OCI-LY3 (cell line): ENCODE measurements at regions not wholly inside any gene's neighbourhood (a gene's known extent, or its start where the extent isn't known, plus 50 kb on each side); places are given as distances from the start of the nearest gene placed in this dataset.
A peak's percentile ranks its signal among the peaks of the same experiment; 100 is the strongest.

Source experiments
- H2AFZ ChIP-seq: fragments of 200-600, 300-600 bp; shearing (Covaris generic); 2 replicates; pipeline ENCODE4 v1.6.0; 2014; ENCODE audit warnings: antibody characterized with exemption, low read depth, low read length
- H3K27ac ChIP-seq: fragments of 200-600, 300-600 bp; sonication (generic); 2 replicates; pipeline ENCODE4 v1.5.1; 2014; ENCODE audit warnings: mild to moderate bottlenecking, low read length, moderate library complexity, mixed read lengths
- H3K27me3 ChIP-seq: fragments of 200-600, 300-600 bp; sonication (generic); 2 replicates; pipeline ENCODE4 v1.6.1; 2014; ENCODE audit warnings: low read depth, low read length, mixed read lengths
- H3K36me3 ChIP-seq: fragments of 200-600, 300-600 bp; sonication (generic); replicated peaks from 2 replicates; pipeline ENCODE3; 2014; ENCODE audit warnings: low read depth, low read length, mixed read lengths
- H3K4me1 ChIP-seq: fragments of 300-600, 200-600 bp; sonication (generic); 2 replicates; pipeline ENCODE4 v1.6.1; 2014; ENCODE audit warnings: low read length, mixed read lengths
- H3K4me2 ChIP-seq: fragments of 200-600, 300-600 bp; sonication (generic); 2 replicates; pipeline ENCODE4 v1.6.1; 2014; ENCODE audit warnings: low read length, mixed read lengths
- H3K4me3 ChIP-seq: fragments of 300-600, 200-600 bp; sonication (generic); 2 replicates; pipeline ENCODE4 v1.5.1; 2014; ENCODE audit warnings: antibody characterized with exemption, mild to moderate bottlenecking, low read length, moderate library complexity
- H3K79me2 ChIP-seq: fragments of 300-600, 200-600 bp; shearing (Covaris generic); 2 replicates; pipeline ENCODE4 v1.6.1; 2014; ENCODE audit warnings: mild to moderate bottlenecking, low read length, mixed read lengths
- H3K9ac ChIP-seq: fragments of 300-600, 200-600 bp; shearing (Covaris generic); 2 replicates; pipeline ENCODE4 v1.6.0; 2014; ENCODE audit warnings: mild to moderate bottlenecking, low read length, moderate library complexity
- H3K9me3 ChIP-seq: fragments of 200-600, 300-600 bp; shearing (Covaris generic); 2 replicates; pipeline ENCODE4 v1.6.1; 2014; ENCODE audit warnings: low read length, mixed read lengths; ENCODE audit not compliant: insufficient read depth
- H4K20me1 ChIP-seq: fragments of 200-600, 300-600 bp; sonication (generic); 2 replicates; pipeline ENCODE4 v1.6.1; 2016; ENCODE audit warnings: low read length, mixed read lengths; ENCODE audit not compliant: insufficient read depth
- CTCF ChIP-seq: fragments of 200-600, 300-600 bp; sonication (generic); IDR thresholded peaks from 2 replicates; pipeline ENCODE4 v1.5.1; 2014; ENCODE audit warnings: antibody characterized with exemption, low read length, low read depth
- EZH2phosphoT487 ChIP-seq: fragments of 200-600 bp; shearing (Covaris generic); IDR thresholded peaks from 2 replicates; pipeline ENCODE4 v1.6.1; 2018; ENCODE audit warnings: antibody characterized with exemption, mixed run types, low read depth

- no peaks in the 10 kb centered on the region for H3K27me3 ChIP-seq
- peak overlapping the region; percentile 56 for H3K27ac ChIP-seq
- no peak for TF ChIP-seq CTCF
- no peak for TF ChIP-seq EZH2phosphoT487
- H4K20me1 ChIP-seq = no peaks in the 10 kb centered on the region
- H3K4me1 ChIP-seq = peaks cover 31% of the 10 kb centered on the region
- H3K36me3 ChIP-seq = no peaks in the 10 kb centered on the region
- H3K4me2 ChIP-seq = peak overlapping the region; percentile 88
- H3K9ac ChIP-seq = peak overlapping the region; percentile 58
- H3K4me3 ChIP-seq = peak overlapping the region; percentile 70
- H3K9me3 ChIP-seq = no peaks in the 10 kb centered on the region
- no peaks in the 10 kb centered on the region for H3K79me2 ChIP-seq
- peak overlapping the region; percentile 82; the same call in 1 of the 2 replicates for H2AFZ ChIP-seq
Measured at GRCh38 chr6:134436281-134436815, 118.4 kb upstream of the SGK1 start.

GRCh38 chr6:134435814-134436280 is 117.9 kb upstream of the SGK1 start:
- Histone ChIP-seq H4K20me1 (no peaks in the 10 kb centered on the region), H3K79me2 (no peaks in the 10 kb centered on the region), H3K27ac (peak overlapping the region; percentile 56), H3K9me3 (no peaks in the 10 kb centered on the region), H3K4me2 (peak overlapping the region; percentile 88), H3K36me3 (no peaks in the 10 kb centered on the region), H3K4me3 (peak overlapping the region; percentile 70), H3K9ac (peak overlapping the region; percentile 58), H3K4me1 (peaks cover 31% of the 10 kb centered on the region), H3K27me3 (no peaks in the 10 kb centered on the region), H2AFZ (peak overlapping the region; percentile 82; the same call in 1 of the 2 replicates)
- TF ChIP-seq EZH2phosphoT487 = no peak
- no peak for TF ChIP-seq CTCF

GRCh38 chr6:134434019-134434942 is 116.4 kb upstream of the SGK1 start:
- TF ChIP-seq EZH2phosphoT487 = no peak
- no peak for TF ChIP-seq CTCF
- no peak overlapping the region for H2AFZ ChIP-seq

GRCh38 chr6:134432036-134432435 is 114.1 kb upstream of the SGK1 start:
- Histone ChIP-seq H3K4me3 (no peak overlapping the region), H3K27me3 (no peaks in the 10 kb centered on the region), H3K79me2 (no peaks in the 10 kb centered on the region), H3K27ac (no peak overlapping the region), H4K20me1 (no peaks in the 10 kb centered on the region), H3K9me3 (no peaks in the 10 kb centered on the region), H3K9ac (no peak overlapping the region), H3K4me1 (peaks cover 17% of the 10 kb centered on the region), H2AFZ (no peak overlapping the region), H3K4me2 (no peak overlapping the region), H3K36me3 (no peaks in the 10 kb centered on the region)
- TF ChIP-seq EZH2phosphoT487 (no peak), CTCF (no peak)

More at GRCh38 chr6:134434019-134434942, 116.4 kb upstream of the SGK1 start:
- Histone ChIP-seq H4K20me1 (no peaks in the 10 kb centered on the region), H3K4me1 (peaks cover 31% of the 10 kb centered on the region), H3K4me3 (no peak overlapping the region), H3K9ac (no peak overlapping the region), H3K4me2 (no peak overlapping the region), H3K9me3 (no peaks in the 10 kb centered on the region), H3K27me3 (no peaks in the 10 kb centered on the region), H3K27ac (no peak overlapping the region), H3K36me3 (no peaks in the 10 kb centered on the region), H3K79me2 (no peaks in the 10 kb centered on the region)
